Osteocyte (in vitro differentiated cells): ENCODE measurements at regions not wholly inside any gene's neighbourhood (a gene's known extent, or its start where the extent isn't known, plus 50 kb on each side); places are given as distances from the start of the nearest gene placed in this dataset.

Source experiments
- DNase-seq: peaks from one replicate; pipeline ENCODE4 v3.0.0; 2021; ENCODE audit warnings: mixed read lengths; ENCODE audit not compliant: unreplicated experiment; ENCODE audit errors: extremely low spot score
- H3K27ac Mint-ChIP-seq: one replicate; pipeline ENCODE4 v1.8.0; 2021; ENCODE audit warnings: mild to moderate bottlenecking, mixed read lengths; ENCODE audit not compliant: unreplicated experiment
- H3K27me3 Mint-ChIP-seq: one replicate; pipeline ENCODE4 v1.8.0; 2021; ENCODE audit warnings: mixed read lengths; ENCODE audit not compliant: unreplicated experiment
- H3K36me3 Mint-ChIP-seq: one replicate; pipeline ENCODE4 v1.8.0; 2021; ENCODE audit warnings: mixed read lengths; ENCODE audit not compliant: unreplicated experiment
- H3K4me1 Mint-ChIP-seq: one replicate; pipeline ENCODE4 v1.8.0; 2021; ENCODE audit warnings: mixed read lengths; ENCODE audit not compliant: unreplicated experiment
- H3K4me3 Mint-ChIP-seq: one replicate; pipeline ENCODE4 v1.8.0; 2021; ENCODE audit warnings: mild to moderate bottlenecking, moderate library complexity, mixed read lengths; ENCODE audit not compliant: unreplicated experiment
- H3K9me3 Mint-ChIP-seq: one replicate; pipeline ENCODE4 v1.8.0; 2021; ENCODE audit warnings: mixed read lengths; ENCODE audit not compliant: unreplicated experiment
- TF ChIP-seq, protein P1 (sequence below): fragments of 200-600 bp; sonication (generic); IDR thresholded peaks from 2 replicates; pipeline ENCODE4 v1.5.0; 2021; ENCODE audit warnings: antibody characterized with exemption, mild to moderate bottlenecking, moderate library complexity

DNA sequence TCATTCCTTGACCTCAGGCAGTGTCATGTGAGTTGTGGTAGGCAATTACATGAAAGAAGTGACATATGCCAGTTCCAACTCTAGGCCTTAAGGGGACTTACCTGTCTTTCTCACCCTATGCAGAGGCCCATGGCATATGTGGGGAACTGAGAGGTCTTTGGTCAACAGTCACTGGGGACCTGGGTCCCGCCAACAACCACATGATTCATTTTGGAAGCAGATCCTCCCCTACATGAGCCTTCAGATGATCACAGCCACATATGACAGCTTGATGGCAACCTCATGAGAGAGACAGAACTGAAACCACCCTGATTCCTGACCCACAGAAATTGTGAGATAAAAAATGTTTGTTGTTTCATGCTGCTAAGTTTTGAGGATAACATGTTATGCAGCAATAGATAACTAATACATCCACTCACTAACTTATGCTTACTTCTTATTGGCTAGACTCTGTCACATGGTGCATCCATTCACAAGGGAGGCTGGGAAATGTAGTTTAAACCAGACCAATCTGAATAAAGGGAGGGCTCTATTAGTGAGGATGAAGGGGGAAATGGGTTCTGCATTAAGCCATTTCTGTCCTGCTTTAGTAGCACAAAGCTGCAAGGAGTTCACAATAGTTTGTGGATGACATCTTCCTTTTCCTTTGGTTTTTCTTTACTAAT, 298.2 kb downstream of the HAPSTR1 start:
- Mint-ChIP-seq H3K36me3 (no peaks in the 10 kb centered on the region), H3K9me3 (peaks cover 30% of the 10 kb centered on the region), H3K27me3 (no peaks in the 10 kb centered on the region), H3K27ac (no peak overlapping the region), H3K4me1 (no peaks in the 10 kb centered on the region), H3K4me3 (no peak overlapping the region)
- TF ChIP-seq, protein P1, sequence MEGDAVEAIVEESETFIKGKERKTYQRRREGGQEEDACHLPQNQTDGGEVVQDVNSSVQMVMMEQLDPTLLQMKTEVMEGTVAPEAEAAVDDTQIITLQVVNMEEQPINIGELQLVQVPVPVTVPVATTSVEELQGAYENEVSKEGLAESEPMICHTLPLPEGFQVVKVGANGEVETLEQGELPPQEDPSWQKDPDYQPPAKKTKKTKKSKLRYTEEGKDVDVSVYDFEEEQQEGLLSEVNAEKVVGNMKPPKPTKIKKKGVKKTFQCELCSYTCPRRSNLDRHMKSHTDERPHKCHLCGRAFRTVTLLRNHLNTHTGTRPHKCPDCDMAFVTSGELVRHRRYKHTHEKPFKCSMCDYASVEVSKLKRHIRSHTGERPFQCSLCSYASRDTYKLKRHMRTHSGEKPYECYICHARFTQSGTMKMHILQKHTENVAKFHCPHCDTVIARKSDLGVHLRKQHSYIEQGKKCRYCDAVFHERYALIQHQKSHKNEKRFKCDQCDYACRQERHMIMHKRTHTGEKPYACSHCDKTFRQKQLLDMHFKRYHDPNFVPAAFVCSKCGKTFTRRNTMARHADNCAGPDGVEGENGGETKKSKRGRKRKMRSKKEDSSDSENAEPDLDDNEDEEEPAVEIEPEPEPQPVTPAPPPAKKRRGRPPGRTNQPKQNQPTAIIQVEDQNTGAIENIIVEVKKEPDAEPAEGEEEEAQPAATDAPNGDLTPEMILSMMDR: no peak
- DNase-seq: no peak

DNA sequence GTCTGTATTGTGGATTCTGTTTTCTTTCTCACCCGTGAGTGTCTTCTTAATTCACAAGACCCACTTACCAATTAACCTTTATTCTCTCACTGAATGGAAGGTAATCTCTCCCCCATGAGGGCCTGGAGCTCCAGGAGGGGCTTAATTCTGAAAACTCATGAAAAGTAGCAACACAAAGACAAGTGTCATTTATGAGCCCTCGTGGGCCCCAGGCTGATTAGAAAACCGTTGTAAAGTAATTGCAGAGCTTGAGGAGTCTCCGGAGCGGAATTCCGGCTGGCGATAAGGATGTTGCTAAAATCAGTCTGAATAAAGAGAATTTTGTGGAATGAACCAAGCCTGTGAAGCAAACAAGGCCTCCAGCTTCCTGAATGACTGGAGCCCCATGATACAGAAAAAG, 301.5 kb downstream of the HAPSTR1 start:
- H3K9me3 Mint-ChIP-seq: peaks cover 25% of the 10 kb centered on the region
- no peak overlapping the region for H3K4me3 Mint-ChIP-seq
- H3K27me3 Mint-ChIP-seq: no peaks in the 10 kb centered on the region
- H3K36me3 Mint-ChIP-seq: no peaks in the 10 kb centered on the region
- DNase-seq: no peak
- H3K27ac Mint-ChIP-seq: no peak overlapping the region
- no peaks in the 10 kb centered on the region for H3K4me1 Mint-ChIP-seq
- TF ChIP-seq, protein P1: no peak

DNA sequence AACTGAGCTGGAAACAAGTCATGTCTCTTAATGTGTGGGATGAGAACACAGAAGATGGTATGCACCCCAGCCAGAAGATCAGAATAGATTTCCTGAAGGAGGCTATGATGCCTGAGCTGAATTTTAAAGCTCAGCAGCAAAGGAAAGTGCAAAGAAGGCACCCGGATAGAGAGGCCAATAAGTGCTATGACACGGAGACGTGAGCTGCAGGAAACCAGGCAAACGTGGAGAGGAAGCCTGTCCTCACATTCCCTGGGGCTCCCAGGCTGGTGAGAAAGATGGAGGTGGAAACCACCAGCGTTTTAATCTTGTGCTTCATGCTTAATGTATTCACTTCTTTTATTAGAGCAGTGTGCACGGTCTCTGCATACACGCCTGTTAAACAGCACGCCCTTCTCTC, 302.1 kb downstream of the HAPSTR1 start:
- no peaks in the 10 kb centered on the region for H3K27me3 Mint-ChIP-seq
- no peaks in the 10 kb centered on the region for H3K4me1 Mint-ChIP-seq
- no peak overlapping the region for H3K27ac Mint-ChIP-seq
- DNase-seq: no peak
- no peak overlapping the region for H3K4me3 Mint-ChIP-seq
- TF ChIP-seq, protein P1: no peak
- H3K36me3 Mint-ChIP-seq: no peaks in the 10 kb centered on the region
- peaks cover 25% of the 10 kb centered on the region for H3K9me3 Mint-ChIP-seq

DNA sequence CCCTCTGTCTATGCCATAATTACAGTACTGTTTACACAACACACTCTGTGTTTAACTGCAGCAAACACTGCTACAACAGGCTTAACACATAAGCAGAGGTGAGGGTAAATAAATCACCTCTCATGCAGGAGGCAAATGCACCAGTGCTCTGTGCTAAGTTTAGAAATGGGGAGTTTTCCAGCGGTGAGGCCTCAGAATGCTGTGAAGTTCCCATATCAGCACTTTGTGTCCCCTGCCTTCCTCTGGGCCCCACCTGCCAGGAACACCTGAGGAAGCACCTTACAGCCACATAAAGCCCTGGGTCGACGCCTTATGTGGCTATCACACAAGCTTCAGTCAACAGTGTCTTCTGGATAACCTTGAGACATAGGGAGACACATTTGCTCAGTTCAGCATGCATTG, 304.5 kb downstream of the HAPSTR1 start:
- Mint-ChIP-seq H3K36me3 (no peaks in the 10 kb centered on the region), H3K27ac (no peak overlapping the region)
- no peak for DNase-seq

DNA sequence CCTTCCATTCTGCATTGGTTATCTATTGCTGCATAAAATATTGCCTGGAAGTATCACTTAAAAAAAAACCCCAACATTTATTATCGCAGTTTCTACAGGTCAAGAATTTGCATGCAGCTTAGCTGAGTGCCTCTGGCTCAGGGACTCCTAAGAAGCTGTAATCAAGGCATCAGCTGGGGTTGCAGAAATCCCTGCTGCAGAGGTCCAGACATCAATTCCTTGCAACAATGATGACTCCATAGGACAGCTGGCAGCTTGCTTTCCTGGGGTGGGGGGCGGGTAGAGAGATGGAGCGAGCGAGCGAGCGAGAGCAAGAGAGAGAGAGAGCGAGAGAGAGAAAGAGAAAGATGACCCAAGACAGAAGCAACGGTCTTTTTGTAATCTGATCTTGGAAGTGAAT, 308.1 kb downstream of the HAPSTR1 start:
- Mint-ChIP-seq H3K27me3 (no peaks in the 10 kb centered on the region), H3K27ac (no peak overlapping the region), H3K36me3 (no peaks in the 10 kb centered on the region), H3K4me3 (no peak overlapping the region), H3K9me3 (peaks cover 14% of the 10 kb centered on the region), H3K4me1 (no peaks in the 10 kb centered on the region)
- TF ChIP-seq, protein P1: no peak
- DNase-seq: no peak

More for the DNA sequence above, 304.5 kb downstream of the HAPSTR1 start:
- Mint-ChIP-seq H3K27me3 (no peaks in the 10 kb centered on the region), H3K9me3 (peaks cover 20% of the 10 kb centered on the region), H3K4me3 (no peak overlapping the region), H3K4me1 (no peaks in the 10 kb centered on the region)
- TF ChIP-seq, protein P1: no peak
